ENCODE measurements at regions not wholly inside any gene's neighbourhood (a gene's known extent, or its start where the extent isn't known, plus 50 kb on each side); places are given as distances from the start of the nearest gene placed in this dataset.

- no peaks in the 10 kb centered on the region for H3K27me3 ChIP-seq (ENCODE audit: control insufficient read depth, low read length)
- TF ChIP-seq EZH2phosphoT487 (IDR thresholded peaks at IDR 0.05; ENCODE audit: borderline replicate concordance, low read length) = no peak
- TF ChIP-seq CTCF (IDR thresholded peaks at IDR 0.05; ENCODE audit: low read depth, low read length, poor library complexity, severe bottlenecking) = no peak
- H3K4me2 ChIP-seq (ENCODE audit: low read length) = no peak overlapping the region
- no peaks in the 10 kb centered on the region for H4K20me1 ChIP-seq (ENCODE audit: control insufficient read depth, insufficient read depth, low read depth, low read length)
- H3K36me3 ChIP-seq (ENCODE audit: control insufficient read depth, low read length) = no peaks in the 10 kb centered on the region
- H3K27ac ChIP-seq (ENCODE audit: low read depth, low read length) = no peak overlapping the region
- no peaks in the 10 kb centered on the region for H3K79me2 ChIP-seq (ENCODE audit: control insufficient read depth, low read length)
- no peaks in the 10 kb centered on the region for H3K9me2 ChIP-seq (replicated peaks; ENCODE audit: control insufficient read depth, low read length)
- no peaks in the 10 kb centered on the region for H3F3A ChIP-seq (ENCODE audit: control insufficient read depth, insufficient read depth)
- no peak overlapping the region for H3K4me3 ChIP-seq (ENCODE audit: low read length)
- H3K9me3 ChIP-seq (ENCODE audit: control insufficient read depth, insufficient read depth, low read length) = peaks cover 12% of the 10 kb centered on the region; the same call in 1 of the 2 replicates
- H3K4me1 ChIP-seq (ENCODE audit: control insufficient read depth, low read length) = no peaks in the 10 kb centered on the region
Measured at GRCh38 chr20:29123861-29124260, 2133.6 kb upstream of the DEFB115 start.
